HG02870 (cell line): ENCODE measurements at regions not wholly inside any gene's neighbourhood (a gene's known extent, or its start where the extent isn't known, plus 50 kb on each side); places are given as distances from the start of the nearest gene placed in this dataset.
"Not testable (repeated sequence)": the region's sequence is repeated elsewhere in the genome, so short reads cannot be mapped to it uniquely, and the experiment has no call there.

Source experiments
- ATAC-seq: cut with Tn5 transposase; IDR thresholded peaks from one replicate; pipeline ENCODE4 v1.9.1; 2021; ENCODE audit warnings: mild to moderate bottlenecking, moderate library complexity; ENCODE audit not compliant: unreplicated experiment

DNA sequence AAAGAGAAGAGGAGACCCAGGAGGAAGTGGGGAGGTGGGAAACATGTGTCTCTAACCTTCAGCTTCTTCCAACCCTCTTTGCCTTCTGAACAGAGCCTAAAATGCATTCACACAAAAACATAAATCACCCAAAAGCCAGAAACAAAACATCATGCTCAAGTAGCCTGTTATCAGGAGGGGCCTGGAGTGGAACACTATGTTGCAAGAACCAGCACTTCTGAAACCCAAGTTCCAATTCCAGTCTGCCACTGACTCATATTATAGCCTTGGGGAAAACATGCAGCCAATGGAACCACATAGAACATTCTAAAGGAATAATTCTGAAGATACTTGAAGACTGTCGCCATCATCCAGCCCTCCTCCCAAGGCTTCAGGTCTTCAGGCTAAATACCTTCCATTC, 169.8 kb upstream of the PLXNC1 start:
- ATAC-seq: no peak

DNA sequence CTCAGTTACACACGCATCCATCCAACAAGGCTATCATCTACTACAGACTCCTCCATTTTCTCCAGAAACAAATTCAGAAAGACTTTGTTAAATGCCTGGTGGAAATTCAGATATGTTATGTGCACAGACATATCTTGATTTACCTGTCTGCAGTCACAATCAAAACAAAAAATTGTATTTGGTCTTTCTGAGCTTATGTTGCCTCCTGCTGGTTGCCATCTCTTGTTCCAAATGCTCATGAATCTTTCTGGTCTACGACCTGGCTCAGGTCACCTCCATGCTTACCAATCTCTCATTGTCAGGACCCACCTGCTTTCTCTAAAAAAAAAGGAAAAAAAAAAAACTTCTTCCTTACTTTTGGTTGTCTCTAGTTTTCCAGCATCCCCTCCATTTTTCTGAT, 169.2 kb upstream of the PLXNC1 start:
- ATAC-seq: no peak

DNA sequence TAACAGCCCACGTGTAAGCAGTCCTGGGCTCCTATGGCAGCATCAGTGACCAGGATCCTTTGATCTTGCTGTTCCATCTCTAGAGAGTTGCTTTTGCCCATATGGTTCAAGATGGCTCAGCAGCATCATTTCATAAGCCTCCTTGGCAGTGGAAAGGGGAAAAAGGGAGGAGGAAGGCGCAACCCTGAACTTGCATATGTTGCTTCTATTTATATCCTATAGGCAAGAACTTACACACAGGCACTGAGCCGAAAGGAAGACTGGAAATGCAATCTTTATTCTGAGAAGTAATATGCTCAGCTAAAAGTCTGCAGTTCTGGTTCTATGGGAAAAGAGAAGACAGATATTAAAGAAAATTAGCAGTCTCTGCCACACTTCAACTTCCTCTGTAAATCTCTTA, 167.7 kb upstream of the PLXNC1 start:
- ATAC-seq: no peak

DNA sequence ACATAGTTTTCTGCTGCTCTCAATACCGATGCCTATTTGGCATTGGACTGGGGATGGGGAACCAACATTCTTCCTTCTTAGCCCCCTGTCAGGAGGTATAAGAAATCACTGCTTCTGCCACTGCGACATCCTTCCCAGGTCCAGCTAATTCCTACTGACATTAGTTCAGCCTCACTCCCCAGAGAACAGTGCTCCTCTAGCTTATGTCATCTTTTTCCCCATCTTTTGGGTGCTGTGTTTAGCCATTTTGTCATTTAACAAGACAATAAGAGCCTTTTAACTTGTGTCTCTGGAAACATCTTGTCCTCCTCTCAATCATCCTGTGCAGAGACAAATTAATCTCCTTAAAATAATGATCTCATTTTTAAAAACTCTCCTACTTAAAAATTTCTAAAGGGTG, 167.0 kb upstream of the PLXNC1 start:
- no peak for ATAC-seq

DNA sequence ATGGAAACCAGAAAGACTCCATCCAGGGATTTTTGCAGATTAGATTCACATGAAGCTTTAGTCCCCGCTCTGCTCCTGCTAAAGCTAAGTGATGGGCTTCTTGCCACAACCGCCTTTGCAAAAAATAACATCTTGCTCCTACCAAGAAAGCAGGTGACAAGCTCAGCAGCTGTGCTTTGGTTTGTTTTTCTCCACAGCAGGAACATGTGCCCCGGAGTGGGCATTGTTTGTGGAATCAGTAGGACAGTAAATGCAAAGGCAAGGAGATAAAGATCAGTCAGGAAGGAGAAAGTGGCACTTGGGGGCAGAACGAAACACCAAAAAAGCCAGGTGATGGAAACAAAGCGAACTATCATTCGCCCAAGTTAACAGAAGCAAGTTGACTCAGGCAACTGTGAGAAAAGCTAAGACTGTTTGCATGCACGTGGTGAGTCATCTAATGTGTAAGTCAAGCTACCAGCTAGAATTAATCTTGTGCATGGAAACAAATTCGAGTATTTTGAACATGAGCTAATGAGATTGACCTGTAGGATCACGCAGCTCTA, 165.5 kb upstream of the PLXNC1 start:
- no peak for ATAC-seq

DNA sequence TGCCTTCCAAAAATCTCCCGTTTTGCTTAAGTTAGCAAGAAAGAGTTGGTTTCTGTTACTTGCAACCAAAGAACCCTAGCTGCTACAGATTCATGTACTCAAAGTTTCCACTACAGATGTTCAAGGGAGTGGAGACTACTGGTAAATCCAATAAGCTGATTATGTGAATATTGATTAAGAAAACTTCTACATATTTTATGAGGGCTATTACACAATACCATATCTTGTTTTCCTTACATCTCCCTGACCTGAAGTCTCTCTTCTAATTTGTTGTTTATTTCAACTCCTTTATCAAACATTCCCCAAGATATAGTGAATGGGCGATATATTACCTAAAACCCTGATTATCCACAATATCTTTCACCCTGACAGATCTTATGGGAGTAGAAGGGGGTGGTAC, 164.4 kb upstream of the PLXNC1 start:
- no peak for ATAC-seq

DNA sequence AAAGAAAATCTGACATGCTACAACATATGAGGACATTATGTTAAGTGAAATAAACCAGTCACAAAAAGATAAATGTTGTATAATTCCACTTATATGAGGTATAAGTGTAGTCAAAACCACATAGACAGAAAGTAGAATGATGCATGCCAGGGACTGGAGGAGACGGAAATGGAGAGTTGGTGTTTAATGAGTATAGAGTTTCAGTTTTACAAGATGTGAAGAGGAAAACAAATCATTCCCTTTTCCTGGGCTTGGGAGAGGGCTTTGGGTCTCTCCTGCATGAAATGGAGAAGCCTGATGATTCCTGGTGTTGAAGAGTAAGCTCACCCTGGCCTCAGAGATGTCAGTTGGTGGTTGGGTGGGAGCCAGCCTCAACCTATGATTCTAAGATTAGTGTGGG, 158.4 kb upstream of the PLXNC1 start:
- ATAC-seq: no peak

DNA sequence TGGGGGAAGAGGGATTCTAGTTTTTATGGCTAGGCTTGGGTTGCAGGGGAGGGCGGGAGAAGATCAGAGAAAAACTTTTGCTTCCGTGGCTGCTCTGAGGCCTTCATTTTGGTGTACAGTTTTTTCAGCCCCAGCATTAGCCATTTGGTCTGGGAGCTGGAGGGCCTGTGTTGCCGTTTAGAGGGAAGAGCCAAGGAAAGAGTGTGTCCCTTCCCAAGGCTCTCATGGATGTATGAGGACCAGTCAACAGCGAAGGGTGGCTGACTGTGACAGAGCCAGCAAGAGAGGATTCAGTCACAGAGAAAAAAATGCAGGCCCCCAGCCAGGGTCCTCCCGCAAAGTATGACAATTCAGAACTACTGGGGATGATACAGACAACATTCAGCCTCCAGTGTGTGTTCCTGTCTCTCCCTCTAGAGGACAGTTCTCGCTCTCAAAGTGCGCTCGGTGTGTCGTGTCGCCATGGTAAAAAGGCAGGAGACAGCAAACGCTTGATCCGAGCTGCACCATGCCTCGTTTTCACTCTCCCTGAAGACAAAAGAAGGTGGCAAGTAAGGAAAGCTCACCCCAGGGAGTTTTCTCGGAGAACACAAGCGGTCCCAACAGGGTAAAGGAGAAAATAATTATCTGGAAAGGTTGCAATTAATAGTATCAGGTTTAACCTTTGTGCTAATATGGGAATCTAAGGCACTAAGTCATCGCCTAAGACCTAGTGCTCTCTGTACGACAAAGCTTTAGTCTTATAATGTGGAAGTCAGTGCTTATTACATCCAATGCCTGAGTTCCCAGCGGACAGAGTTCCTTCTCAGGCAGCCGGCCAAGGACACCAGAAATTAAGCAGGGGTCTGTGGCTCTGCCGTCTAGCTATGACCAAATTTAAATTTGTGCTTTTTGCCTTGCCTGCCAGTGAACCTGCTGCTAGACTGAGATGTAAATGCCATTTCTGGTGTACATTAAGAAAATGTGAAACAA, 157.3 kb upstream of the PLXNC1 start:
- ATAC-seq: no peak

DNA sequence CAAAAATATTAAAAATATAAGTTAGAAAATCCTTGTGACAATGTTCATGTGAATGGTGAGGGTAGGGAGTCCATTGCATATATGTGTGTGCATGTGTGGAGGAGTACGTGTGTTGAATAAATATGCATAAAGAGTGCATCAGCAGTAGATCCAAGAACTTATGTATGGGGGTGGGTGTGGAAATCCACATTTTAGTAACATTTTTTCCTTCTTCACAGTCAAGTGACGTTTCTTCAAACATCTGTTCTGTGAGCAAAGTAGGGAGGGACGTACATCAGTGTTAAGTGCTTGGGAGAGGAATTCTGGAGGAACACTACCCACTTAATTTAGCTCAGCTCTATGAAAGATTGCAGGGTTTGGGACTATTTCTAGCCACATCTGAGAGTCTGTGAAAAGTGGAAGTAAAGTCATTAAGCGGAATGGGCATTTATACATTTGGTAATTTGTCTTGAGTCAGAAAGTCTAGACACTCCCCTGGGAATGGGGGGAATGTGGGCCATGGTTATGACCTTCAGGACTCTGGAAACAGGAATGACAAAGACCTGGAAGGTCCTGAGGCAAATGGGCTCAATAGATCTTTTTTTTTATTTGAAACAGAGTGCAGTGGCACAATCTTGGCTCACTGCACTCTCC, 156.4 kb upstream of the PLXNC1 start:
- no peak for ATAC-seq

DNA sequence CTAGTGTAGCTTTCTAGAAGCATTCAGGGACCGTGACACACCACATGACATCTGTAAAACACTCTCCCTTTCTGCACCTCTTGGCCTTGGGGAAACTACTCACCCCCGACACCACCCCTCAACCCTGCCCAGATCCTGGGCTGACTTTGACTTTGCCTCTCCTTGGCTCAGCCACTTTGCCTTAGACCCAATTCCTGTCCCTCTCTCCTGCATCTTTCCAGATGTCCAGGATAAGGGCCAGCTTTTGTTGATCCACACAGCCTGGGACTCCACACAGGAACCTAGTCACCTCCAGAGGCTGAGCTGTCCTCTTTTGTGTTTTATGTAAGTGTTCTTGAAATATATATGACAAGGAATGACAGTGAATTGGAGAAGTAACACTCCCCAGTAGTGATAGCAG, 153.7 kb upstream of the PLXNC1 start:
- ATAC-seq: no peak

DNA sequence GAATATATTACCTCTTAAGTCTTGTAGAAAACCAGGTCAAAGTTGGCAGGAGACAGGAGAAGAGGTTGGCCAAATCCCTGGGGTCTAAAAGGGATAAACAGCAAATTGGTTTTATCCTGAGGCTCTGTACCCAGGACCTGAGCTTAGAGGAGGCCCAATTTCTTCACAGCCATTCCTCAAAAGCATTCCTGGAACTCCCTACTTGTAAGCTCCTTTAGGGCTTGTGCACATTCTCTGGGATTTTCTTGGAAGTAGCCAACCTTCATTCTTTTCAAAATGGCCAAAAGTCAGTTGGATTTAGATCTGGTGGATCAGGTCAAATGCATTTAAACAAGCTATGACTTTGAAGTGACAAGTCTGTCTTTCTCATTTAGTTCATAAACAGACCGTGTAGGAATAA, 152.1 kb upstream of the PLXNC1 start:
- ATAC-seq: no peak

DNA sequence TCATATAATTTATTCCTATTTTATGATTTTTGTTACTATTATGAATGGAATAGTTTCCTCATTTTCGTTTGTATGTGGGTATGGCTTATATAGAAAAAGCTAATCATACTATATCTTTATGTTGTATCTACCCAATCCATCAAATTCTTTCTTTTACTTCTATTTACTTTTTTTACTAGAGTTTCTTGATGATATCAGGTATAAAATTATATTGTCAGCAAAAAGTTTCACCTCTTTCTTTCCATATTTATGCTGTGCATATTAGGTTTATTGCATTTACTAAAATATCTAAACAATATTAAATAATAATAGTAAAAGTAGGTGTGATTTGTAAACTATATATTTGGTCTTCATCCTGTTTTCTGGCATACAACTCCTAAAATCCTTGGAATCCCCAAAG, 146.7 kb upstream of the PLXNC1 start:
- no peak for ATAC-seq

DNA sequence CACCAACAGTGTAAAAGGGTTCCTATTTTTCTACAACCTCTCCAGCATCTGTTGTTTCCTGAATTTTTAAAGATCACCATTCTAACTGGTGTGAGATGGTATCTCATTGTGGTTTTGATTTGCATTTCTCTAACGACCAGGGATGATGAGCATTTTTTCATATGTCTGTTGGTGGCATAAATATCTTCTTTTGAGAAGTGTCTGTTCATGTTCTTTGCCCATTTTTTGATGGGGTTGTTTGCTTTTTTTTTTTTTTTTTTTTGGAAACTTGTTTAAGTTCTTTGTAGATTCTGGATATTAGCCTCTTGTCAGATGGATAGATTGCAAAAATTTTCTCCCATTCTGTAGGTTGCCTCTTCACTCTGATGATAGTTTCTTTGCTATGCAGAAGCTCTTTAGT, 145.5 kb upstream of the PLXNC1 start:
- ATAC-seq: not testable (repeated sequence)

DNA sequence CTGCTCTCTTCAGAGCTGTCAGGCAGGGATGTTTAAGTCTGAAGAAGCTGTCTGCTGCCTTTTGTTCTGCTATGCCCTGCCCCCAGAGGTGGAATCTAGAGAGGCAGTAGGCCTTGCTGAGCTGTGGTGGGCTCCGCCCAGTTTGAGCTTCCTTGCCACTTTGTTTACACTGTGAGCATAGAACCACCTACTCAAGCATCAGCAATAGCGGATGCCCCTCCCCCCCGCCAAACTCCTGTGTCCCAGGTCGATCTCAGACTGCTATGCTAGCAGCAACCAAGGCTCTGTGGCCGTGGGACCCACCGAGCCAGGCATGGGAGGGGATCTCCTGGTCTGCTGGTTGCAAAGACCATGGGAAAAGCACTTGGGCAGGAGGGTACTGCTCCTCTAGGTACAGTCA, 140.5 kb upstream of the PLXNC1 start:
- ATAC-seq: not testable (repeated sequence)

DNA sequence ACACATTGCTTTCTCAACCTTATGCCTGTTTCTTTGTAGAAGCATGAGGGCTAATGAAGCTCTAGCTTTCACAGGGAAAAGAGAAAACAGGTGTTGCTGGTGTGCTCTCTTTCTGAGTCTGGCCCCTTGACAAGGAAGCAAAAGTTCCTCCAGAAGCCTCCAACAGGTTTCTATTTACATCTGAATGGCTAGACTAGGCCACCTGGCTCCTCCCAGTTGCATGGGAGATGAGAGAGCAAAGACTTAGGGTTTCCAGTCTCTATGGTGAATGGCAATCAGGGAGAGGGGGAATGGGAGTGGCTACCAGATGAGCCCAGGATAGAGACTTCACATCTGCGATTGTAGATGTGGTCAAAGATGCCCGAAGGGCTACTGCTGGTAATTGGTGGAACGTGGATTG, 138.1 kb upstream of the PLXNC1 start:
- ATAC-seq: no peak

DNA sequence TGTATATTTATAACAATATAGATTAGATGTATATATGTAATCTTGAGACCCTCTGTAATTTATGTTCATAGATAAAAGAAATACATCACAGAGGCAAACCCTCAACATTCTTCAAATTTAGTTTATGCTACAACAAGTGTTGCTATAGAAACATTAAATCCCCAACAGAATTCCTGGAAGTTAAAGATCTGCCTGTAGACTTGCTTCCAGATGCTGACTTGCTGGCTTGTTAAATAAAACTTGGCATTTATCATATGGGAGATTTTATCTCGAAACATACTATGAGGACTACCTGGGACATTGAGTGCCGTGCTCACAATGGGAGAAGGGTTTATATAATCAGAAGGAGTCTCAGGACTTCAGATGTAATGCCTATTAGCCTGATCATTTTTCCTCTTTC, 136.3 kb upstream of the PLXNC1 start:
- ATAC-seq: no peak

DNA sequence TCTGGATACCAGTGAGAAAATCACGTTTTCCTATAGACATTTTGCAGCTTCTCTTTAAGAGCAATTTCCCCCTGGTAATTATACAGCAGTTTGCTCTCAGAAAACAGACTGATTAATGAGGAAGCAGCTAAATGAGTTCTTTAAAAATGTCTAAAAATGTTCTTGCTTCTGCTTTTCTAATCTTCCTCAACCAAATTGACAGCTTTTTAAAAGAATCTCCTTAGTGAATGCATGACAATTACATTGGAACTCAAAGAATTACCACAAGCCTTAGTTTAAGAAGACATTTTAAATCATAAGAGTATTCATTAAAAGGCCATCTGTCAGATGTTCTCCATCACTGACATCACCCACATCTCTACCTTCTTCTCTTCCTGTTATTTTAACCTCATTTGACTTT, 135.8 kb upstream of the PLXNC1 start:
- no peak for ATAC-seq

DNA sequence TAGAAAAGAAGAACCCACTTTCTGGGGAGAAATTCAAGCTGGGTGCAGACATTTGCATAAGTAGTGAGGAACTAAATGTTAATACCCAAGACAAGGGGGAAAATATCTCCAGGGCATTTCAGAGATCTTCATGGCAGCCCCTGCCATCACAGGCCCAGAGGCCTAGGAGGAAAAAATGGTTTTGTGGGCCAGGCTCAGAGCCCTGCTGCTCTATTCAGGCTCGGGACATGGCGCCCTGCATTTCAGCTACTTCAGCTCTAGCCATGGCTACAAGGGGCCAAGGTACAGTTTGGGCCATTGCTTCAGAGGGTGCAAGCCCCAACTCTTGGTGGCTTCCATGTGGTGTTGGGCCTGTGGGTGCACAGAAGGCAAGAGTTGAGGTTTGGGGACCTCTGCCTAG, 131.1 kb upstream of the PLXNC1 start:
- ATAC-seq: not testable (repeated sequence)

DNA sequence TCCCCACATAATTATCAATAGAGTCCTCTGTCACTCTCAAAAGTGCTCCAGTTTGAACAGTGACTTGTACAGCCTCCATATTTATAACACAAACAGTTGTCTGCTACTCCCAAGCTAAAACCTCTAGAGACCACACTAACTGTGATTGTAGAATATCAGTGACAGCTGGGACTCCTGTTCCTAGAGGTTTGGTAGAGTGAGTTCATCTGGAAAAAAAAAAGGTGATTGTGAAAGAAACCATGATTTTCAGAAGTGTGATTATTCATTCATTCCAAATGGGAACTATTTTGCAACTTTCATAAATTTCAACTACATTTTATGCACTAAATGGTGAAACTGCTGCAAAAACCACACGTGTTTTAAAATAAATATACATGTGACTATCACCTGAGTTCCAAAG, 128.0 kb upstream of the PLXNC1 start:
- ATAC-seq: no peak

DNA sequence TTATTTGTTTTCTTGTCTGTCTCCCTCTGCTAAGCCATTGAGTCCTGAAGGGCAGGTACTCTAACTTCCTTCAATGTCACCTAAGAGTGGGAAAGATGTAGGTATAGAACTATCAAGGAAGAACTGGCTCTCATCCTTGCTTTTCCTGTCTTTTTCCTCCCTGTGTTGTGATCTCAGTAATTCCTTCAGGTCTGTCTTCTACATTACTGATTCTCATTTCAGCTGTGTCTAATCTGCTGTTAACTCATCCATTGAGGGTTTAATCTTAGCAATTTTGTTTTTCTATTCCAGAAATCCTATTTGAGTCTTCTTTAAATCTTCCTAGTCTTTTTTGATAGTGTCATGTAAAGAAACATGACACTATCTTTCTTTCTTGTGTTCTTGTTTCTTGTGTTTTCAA, 124.5 kb upstream of the PLXNC1 start:
- ATAC-seq: no peak

DNA sequence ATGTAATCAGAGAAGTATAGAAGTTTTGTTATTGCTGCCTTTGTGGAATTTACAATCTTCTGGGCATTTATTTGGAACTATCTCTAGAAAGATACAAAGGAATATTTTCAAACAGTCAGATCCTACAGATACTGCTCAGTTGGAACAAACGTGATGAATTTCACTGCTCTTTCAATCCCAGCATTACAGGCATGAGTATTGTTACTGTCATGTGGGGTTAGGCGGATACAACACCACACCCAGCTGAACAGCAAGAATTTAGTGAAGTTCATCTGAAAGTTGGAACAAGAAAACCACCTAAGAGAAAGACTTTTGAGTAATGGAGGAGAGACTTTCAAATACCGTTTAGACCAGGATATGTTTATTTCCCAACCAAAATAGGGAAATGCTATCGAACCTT, 123.3 kb upstream of the PLXNC1 start:
- no peak for ATAC-seq

DNA sequence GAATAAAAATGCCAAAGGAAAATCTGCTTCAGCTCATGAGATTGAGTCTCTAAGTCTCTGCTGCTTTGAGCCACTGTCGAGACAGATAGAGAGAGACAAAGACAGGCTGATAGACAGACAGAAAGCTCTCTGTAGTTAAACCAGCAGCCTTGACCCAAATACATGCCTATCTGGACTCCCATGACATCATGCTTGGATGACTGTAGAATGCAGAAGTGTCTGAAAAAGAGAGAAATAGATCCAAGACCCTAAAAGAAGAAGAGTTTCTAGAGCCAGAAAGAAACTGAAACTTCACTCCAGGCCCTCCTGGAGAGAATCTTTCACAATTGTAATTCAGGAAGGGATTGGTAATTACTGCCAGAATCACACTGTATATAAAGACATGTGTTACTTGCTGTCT, 122.6 kb upstream of the PLXNC1 start:
- no peak for ATAC-seq
